Keratinocyte (primary cell): ENCODE measurements at regions not wholly inside any gene's neighbourhood (a gene's known extent, or its start where the extent isn't known, plus 50 kb on each side); places are given as distances from the start of the nearest gene placed in this dataset.

Experiments used
- DNase-seq: peaks from one replicate; pipeline ENCODE4 v3.0.0-alpha.2; 2011; ENCODE audit warnings: low read depth, missing footprints, low spot score
- FAIRE-seq: peaks from 2 replicates; lab custom pipeline; 2011; peaks lifted over from hg19 to GRCh38; lab: Jason Lieb, UNC
- H2AFZ ChIP-seq: 2 replicates; pipeline ENCODE4 v1.6.0; 2012; ENCODE audit warnings: low read length, control low read depth, inconsistent platforms; ENCODE audit not compliant: control insufficient read depth
- H3K27ac ChIP-seq: 2 replicates; pipeline ENCODE4 v1.5.1; 2011; ENCODE audit warnings: low read length; ENCODE audit not compliant: control insufficient read depth, insufficient read depth
- H3K27me3 ChIP-seq: 3 replicates; pipeline ENCODE4 v1.6.0; 2011; ENCODE audit warnings: low read length; ENCODE audit not compliant: control insufficient read depth, insufficient read depth; ENCODE audit errors: extremely low read depth
- H3K36me3 ChIP-seq, 2 experiments: 2 replicates in 1 of 2; 3 replicates in 1 of 2; pipeline ENCODE4 v1.5.1; 2011; ENCODE audit warnings: low read length in 2 of 2, mild to moderate bottlenecking in 1 of 2; ENCODE audit not compliant: control insufficient read depth in 2 of 2, insufficient read depth in 2 of 2; ENCODE audit errors: extremely low read depth in 1 of 2
- H3K4me1 ChIP-seq: 3 replicates; pipeline ENCODE4 v1.5.1; 2011; ENCODE audit warnings: low read length; ENCODE audit not compliant: control insufficient read depth, insufficient read depth; ENCODE audit errors: extremely low read depth
- H3K4me2 ChIP-seq: 3 replicates; pipeline ENCODE4 v1.6.0; 2011; ENCODE audit warnings: low read depth, low read length; ENCODE audit not compliant: control insufficient read depth, insufficient read depth; ENCODE audit errors: extremely low read depth
- H3K4me3 ChIP-seq, 3 experiments: fragments of 200-600 bp in 1 of 3; sonication (generic) in 1 of 3; 2 replicates in 2 of 3; 3 replicates in 1 of 3; pipeline ENCODE4 v1.5.1; 2011 to 2016; ENCODE audit warnings: low read length in 3 of 3, mild to moderate bottlenecking in 3 of 3, control low read depth in 2 of 3, inconsistent platforms in 1 of 3, low read depth in 1 of 3, mixed read lengths in 1 of 3, mixed run types in 1 of 3, moderate library complexity in 1 of 3; ENCODE audit not compliant: control insufficient read depth in 2 of 3, insufficient read depth in 2 of 3; ENCODE audit errors: extremely low read depth in 1 of 3
- H3K79me2 ChIP-seq: 2 replicates; pipeline ENCODE4 v1.6.0; 2012; ENCODE audit warnings: low read length; ENCODE audit not compliant: control insufficient read depth, insufficient read depth
- H3K9ac ChIP-seq: 3 replicates; pipeline ENCODE4 v1.6.0; 2011; ENCODE audit warnings: low read length; ENCODE audit not compliant: control insufficient read depth, insufficient read depth; ENCODE audit errors: extremely low read depth
- H3K9me1 ChIP-seq: 3 replicates; pipeline ENCODE4 v1.6.0; 2011; ENCODE audit warnings: low read length; ENCODE audit not compliant: control insufficient read depth, insufficient read depth; ENCODE audit errors: extremely low read depth
- H3K9me3 ChIP-seq: 2 replicates; pipeline ENCODE4 v1.5.1; 2012; ENCODE audit warnings: low read depth, low read length; ENCODE audit not compliant: control insufficient read depth
- H4K20me1 ChIP-seq: 3 replicates; pipeline ENCODE4 v1.6.0; 2011; ENCODE audit warnings: low read length; ENCODE audit not compliant: control insufficient read depth, insufficient read depth; ENCODE audit errors: extremely low read depth
- EZH2 ChIP-seq: IDR thresholded peaks from one replicate; pipeline ENCODE4 v1.6.1; 2012; ENCODE audit warnings: inconsistent platforms, mild to moderate bottlenecking, low read length, moderate library complexity
- dilution Hi-C: fragments of 300-500 bp; cut with MboI; formaldehyde crosslinking; loops from one replicate; pipeline ENCODE4 v1.7.0; 2020; ENCODE audit warnings: low sequenced_read_pairs; ENCODE audit not compliant: extremely low pct_ligation_motif_present
- TF ChIP-seq, protein P1 (sequence below), 3 experiments: IDR thresholded peaks in 1 of 3; conservative IDR thresholded peaks in 1 of 3; optimal IDR thresholded peaks in 1 of 3; 2 replicates in 2 of 3; 3 replicates in 1 of 3; pipeline versions ENCODE3 to v1.5.1; 2011; ENCODE audit warnings: low read length in 3 of 3, mild to moderate bottlenecking in 3 of 3, moderate library complexity in 2 of 3, control low read depth in 1 of 3, inconsistent platforms in 1 of 3; ENCODE audit not compliant: insufficient read depth in 2 of 3; ENCODE audit errors: extremely low read depth in 1 of 3

DNA sequence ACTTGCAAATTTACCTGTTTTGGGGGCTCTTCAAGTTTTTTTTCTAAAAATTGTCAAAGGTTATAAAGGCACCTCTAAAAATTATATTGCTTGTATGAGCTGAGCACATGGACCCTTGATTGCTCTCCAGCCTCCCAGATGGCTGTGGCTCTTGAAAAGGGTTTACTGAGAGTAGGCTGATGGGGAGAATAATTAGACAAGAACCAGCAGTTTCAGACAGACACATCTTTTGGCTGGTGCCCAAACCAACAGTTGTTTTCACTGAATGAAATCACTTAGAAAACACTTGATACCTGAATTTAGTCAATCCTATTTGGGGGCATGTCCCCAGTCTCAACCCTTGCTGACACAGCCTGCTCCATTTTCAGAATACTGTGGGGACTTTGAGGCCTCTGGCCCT is 217.6 kb downstream of the KBTBD8 start:
- FAIRE-seq = no peak
- no peaks in the 10 kb centered on the region for H4K20me1 ChIP-seq
- no peaks in the 10 kb centered on the region for H3K27me3 ChIP-seq

DNA sequence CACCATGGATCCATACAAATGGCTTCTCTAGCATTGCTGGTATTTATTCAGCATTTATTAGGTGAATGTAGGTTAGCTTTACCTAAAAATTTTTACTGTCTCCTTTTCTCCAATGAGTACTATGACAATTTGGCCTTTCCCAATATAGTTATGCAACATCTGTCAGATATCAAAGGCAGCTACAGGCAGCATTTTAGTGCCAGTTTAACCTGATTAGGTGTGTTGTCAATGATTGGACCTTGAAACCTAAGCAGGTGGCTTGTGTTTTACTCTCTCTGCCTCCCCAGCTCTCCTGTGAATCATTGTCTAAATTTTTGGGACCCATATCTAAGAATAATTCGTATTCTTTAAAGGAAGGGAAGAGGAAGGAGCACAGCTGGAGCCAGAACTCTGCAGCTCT is 228.9 kb downstream of the KBTBD8 start:
- H3K9me1 ChIP-seq = no peaks in the 10 kb centered on the region
- H3K4me1 ChIP-seq = no peaks in the 10 kb centered on the region
- no peak overlapping the region for H3K4me3 ChIP-seq
- H3K27me3 ChIP-seq = no peaks in the 10 kb centered on the region
- no peaks in the 10 kb centered on the region for H3K9me3 ChIP-seq
- no peaks in the 10 kb centered on the region for H3K36me3 ChIP-seq
- DNase-seq (no peak), FAIRE-seq (no peak)
- no peaks in the 10 kb centered on the region for H4K20me1 ChIP-seq
- no peaks in the 10 kb centered on the region for H3K79me2 ChIP-seq
- H3K4me2 ChIP-seq = no peak overlapping the region
- H3K9ac ChIP-seq = no peak overlapping the region
- no peak overlapping the region for H3K27ac ChIP-seq
- dilution Hi-C loops = no loop called here
- TF ChIP-seq, protein P1, sequence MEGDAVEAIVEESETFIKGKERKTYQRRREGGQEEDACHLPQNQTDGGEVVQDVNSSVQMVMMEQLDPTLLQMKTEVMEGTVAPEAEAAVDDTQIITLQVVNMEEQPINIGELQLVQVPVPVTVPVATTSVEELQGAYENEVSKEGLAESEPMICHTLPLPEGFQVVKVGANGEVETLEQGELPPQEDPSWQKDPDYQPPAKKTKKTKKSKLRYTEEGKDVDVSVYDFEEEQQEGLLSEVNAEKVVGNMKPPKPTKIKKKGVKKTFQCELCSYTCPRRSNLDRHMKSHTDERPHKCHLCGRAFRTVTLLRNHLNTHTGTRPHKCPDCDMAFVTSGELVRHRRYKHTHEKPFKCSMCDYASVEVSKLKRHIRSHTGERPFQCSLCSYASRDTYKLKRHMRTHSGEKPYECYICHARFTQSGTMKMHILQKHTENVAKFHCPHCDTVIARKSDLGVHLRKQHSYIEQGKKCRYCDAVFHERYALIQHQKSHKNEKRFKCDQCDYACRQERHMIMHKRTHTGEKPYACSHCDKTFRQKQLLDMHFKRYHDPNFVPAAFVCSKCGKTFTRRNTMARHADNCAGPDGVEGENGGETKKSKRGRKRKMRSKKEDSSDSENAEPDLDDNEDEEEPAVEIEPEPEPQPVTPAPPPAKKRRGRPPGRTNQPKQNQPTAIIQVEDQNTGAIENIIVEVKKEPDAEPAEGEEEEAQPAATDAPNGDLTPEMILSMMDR (optimal IDR thresholded peaks at IDR 0.05 in 1 of 3, IDR thresholded peaks at IDR 0.05 in 1 of 3, conservative IDR thresholded peaks at IDR 0.05 in 1 of 3; ENCODE audit: extremely low read depth in 1 of 3, insufficient read depth in 2 of 3, low read length in 3 of 3) = no peak
- TF ChIP-seq EZH2 = no peak
- no peak overlapping the region for H2AFZ ChIP-seq

More for the DNA sequence above, 217.6 kb downstream of the KBTBD8 start:
- TF ChIP-seq, protein P1 (optimal IDR thresholded peaks at IDR 0.05 in 1 of 3, IDR thresholded peaks at IDR 0.05 in 1 of 3, conservative IDR thresholded peaks at IDR 0.05 in 1 of 3; ENCODE audit: extremely low read depth in 1 of 3, insufficient read depth in 2 of 3, low read length in 3 of 3) = no peak
- no peak for TF ChIP-seq EZH2
- no peak overlapping the region for H3K27ac ChIP-seq
- no peaks in the 10 kb centered on the region for H3K79me2 ChIP-seq
- H3K4me2 ChIP-seq = no peak overlapping the region
- H3K9ac ChIP-seq = no peak overlapping the region
- H3K36me3 ChIP-seq = no peaks in the 10 kb centered on the region
- no peaks in the 10 kb centered on the region for H3K9me3 ChIP-seq
- H3K4me1 ChIP-seq = no peaks in the 10 kb centered on the region
- DNase-seq = no peak
- H2AFZ ChIP-seq = no peak overlapping the region
- no peaks in the 10 kb centered on the region for H3K9me1 ChIP-seq
- H3K4me3 ChIP-seq = no peak overlapping the region
- dilution Hi-C loops = no loop called here
